GM19395 (cell line): ENCODE measurements at regions not wholly inside any gene's neighbourhood (a gene's known extent, or its start where the extent isn't known, plus 50 kb on each side); places are given as distances from the start of the nearest gene placed in this dataset.
"Not testable (repeated sequence)": the region's sequence is repeated elsewhere in the genome, so short reads cannot be mapped to it uniquely, and the experiment has no call there.

Experiments used
- ATAC-seq: cut with Tn5 transposase; IDR thresholded peaks from one replicate; pipeline ENCODE4 v1.9.1; 2021; ENCODE audit warnings: mild to moderate bottlenecking, moderate library complexity; ENCODE audit not compliant: unreplicated experiment

DNA sequence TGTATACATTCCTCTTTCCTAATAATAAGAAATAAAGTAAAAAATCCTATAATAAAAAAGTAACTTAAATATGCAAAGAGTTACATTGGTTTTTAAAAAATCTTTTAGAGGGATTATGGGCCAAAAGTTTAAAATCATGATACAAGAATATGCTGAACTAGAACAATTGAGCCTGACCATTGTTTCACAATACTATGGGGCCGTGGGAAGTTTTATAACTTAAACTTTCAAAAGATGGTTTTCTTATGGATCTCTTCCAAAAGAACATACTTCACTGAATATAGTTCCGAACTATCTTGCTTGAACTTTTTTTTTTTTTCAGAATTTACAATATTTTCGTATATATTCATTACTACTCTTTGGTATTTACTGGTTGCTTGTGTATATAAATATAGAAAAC, 97.6 kb downstream of the NFKBIZ start:
- ATAC-seq = no peak

DNA sequence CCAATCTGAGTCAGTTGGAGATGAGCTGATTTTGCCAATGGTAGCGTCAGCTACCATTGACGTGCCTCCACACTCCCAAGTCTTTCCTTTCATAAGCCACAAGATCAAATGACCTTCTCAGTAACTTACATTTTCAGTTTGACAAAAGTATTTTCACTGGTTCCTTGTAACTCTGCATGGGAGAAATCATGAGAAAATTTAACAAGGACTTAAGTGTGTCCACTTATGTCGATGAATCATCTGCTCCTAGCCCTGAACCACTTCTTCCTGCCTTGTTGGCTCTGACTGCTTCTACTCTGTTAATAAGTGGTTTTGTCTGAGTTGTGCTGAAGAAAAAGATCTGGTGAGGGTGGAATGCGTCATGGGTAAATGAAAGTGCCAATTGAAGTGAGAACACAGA, 101.2 kb downstream of the NFKBIZ start:
- peak; percentile 80 for ATAC-seq

- ATAC-seq = no peak
Observed at GRCh38 chr3:101950985-101951733, 101.8 kb downstream of the NFKBIZ start.

DNA sequence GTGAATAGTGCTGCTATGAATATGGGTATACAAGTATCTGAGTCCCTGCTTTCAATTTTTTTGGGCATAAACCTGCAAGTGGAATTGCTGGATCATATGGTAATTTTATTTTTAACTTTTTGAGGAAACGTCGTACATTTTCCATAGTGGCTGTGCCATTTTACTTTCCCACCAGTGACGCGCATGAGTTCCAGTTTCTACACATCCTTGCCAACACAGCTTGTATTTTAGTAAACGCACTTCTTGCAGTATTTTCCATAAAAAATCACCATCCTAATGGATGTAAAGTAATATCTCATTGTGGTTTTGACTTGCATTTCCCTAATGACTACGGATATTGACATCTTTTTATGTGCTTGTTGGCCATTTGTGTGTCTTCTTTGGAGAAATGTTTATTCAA, 105.0 kb downstream of the NFKBIZ start:
- no peak for ATAC-seq

DNA sequence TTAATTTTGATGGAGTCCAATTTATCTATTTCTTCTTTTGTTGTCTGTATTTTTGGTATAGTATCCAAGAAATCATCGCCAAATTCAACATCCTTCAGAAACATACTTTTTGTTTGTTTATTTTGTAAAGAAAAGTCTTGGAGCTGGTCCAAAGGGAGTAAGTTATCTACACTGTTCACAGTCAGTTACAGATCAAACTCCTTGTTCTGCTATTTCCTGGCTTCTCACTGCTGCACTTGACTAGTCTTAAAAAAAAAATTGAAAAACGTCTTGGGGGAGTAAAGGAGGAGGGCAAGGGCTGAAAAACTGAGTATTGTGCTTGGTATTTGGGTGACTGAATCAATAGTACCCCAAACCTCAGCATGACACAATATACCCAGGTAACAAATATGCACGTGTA, 105.6 kb downstream of the NFKBIZ start:
- ATAC-seq = no peak

- no peak for ATAC-seq
Observed at GRCh38 chr3:101962055-101962454, 112.7 kb downstream of the NFKBIZ start.

GRCh38 chr3:101963902-101964362, 114.6 kb downstream of the NFKBIZ start:
- no peak for ATAC-seq

GRCh38 chr3:101964861-101965260, 115.5 kb downstream of the NFKBIZ start:
- ATAC-seq = no peak

DNA sequence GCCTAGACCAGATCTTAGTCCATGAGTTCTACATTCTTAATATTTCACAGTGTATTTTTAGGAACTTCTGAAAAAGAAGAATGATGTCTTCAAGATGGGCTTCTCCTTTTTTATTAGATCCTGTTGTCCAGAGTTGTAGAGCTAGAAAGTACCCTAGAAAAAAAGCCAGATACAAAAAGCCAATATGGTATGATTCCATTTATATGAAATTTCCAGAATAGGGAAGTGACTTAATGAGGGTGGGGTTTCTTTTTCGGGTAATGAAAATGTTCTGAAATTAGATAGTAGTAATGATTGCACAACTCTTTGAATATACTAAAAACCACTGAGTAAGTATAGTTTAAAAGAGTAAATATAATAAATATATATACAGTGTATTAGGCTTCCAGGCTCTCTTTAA, 116.9 kb downstream of the NFKBIZ start:
- ATAC-seq = no peak

GRCh38 chr3:101970212-101970611, 120.9 kb downstream of the NFKBIZ start:
- no peak for ATAC-seq

- no peak for ATAC-seq
Observed at GRCh38 chr3:101970905-101971304, 121.6 kb downstream of the NFKBIZ start.

GRCh38 chr3:101972430-101973162, 123.3 kb downstream of the NFKBIZ start:
- ATAC-seq = no peak

- no peak for ATAC-seq
Observed at GRCh38 chr3:101973163-101973505, 123.8 kb downstream of the NFKBIZ start.

DNA sequence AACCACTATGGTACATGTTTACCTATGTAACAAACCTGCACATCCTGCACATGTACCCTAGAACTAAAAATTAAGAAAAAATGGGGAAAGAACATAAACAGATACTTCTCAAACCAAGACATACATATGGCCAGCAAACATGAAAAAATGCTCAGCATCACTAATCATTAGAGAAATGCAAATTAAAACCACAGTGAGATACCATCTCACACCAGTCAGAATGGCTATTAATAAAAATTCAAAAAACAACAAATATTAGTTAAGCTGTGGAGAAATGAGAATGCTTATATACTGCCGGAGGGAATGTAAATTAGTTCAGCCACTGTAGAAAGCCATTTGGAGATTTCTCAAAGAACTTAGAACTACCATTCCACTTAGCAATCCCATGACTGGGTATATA, 126.1 kb downstream of the NFKBIZ start:
- not testable (repeated sequence) for ATAC-seq

GRCh38 chr3:101976473-101976872, 127.2 kb downstream of the NFKBIZ start:
- ATAC-seq = peak; percentile 96

DNA sequence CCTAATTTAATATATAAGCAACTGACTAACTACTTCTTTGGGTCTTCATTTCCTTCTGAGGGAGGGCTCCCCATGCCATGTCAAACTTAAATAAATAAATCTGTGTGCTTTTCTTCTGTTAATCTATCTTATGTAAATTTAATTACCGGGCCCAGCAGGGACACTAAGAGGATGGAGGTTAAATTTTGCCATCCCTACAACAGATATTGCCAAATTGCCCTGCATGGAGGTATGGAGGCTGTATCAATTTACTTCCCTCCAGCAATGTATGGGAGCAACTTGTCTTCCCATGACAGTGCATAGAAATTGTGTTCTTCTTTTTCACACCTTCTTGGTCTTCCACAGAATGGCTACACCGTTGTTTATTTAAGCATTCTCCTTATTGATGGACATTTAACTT, 129.0 kb downstream of the NFKBIZ start:
- ATAC-seq = no peak

DNA sequence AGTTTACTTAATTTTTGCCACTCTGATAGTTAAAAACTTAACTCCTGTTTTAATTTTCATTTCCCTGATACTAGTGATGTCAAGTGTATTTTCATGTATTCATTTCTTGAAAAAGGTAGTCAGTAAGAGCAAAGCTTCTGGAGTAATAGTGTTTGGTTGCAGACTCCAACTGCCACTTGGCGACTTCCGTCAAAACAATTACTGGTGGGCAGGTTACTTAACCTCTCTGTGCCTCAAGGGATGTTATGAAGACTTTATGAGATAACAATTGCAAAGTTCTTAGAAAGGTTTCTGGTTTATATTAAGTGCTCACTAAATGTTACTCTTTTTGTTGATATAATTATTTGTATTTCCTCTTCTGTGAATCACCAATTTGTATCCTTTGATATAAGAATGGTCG, 129.7 kb downstream of the NFKBIZ start:
- ATAC-seq = no peak

DNA sequence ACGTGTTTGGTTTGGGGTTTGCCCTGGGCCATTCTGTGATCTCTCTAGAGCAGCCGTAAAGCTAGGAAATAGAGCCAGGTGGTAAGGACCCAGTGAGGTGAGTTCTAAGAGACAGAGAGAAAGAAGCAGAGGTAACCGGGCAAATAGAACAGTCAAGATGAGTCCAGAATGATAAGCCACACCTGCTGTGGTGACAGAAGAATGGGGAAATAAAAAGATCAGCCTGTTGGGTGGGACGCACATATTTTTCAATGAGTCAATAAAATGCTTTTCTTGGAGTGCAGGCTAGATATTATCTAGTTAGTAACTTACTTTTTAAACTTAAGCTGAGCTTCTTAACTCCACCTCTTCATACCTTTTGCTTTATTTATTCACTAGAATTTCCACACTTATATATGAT, 135.0 kb downstream of the NFKBIZ start:
- ATAC-seq = no peak

- peak; percentile 31 for ATAC-seq
Observed at GRCh38 chr3:101988596-101988995, 139.3 kb downstream of the NFKBIZ start.

DNA sequence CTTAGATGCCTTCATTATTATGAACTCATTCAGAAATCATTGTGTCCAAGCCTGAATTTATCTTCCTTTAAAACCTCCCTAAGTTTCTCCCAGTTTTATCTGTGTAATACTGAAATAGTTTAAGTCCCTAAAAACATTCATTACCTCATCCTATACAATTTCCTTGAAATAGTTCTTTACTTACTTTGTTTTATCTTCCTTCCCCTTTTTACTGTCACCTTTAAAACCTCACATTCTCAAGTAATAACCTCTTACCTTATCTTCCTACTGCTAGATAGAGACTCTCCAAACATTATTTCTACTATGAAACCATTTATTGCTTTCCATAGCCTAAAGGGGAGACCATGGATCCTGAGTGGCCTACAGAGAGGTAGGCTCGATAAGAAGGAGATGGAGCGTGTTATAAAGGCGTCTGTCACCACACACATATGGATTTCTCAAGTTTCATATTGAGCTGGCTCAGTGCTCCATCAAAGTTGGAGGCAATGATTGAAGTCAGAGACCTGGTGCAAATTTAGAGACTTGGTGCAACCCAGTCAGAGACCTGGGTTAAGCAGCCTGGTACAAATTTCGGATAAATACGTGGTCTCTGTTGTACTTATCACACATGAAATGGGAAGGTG, 140.4 kb downstream of the NFKBIZ start:
- ATAC-seq = no peak

DNA sequence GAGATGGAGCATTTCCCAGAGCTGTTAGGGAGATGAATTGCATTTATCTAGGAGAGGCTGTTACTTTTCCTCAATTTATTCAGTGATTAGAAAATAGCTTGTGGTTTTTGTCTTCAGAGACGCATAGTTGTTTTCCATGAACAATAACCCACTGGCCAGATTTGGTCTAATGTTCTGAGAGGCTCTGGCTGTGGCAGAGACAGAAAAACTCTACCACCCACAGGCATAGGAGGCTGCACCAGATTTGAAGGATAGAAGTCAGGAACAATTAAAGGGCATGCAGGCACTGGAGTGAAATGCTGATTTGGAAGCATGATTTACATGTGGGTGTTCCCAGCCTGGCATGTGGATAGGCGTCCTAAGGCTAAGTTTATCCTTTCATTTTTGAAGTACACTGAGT, 143.5 kb downstream of the NFKBIZ start:
- ATAC-seq = no peak

- ATAC-seq = no peak
Observed at GRCh38 chr3:101994386-101994785, 145.1 kb downstream of the NFKBIZ start.
